ENCODE measurements at regions not wholly inside any gene's neighbourhood (a gene's known extent, or its start where the extent isn't known, plus 50 kb on each side); places are given as distances from the start of the nearest gene placed in this dataset.
"Not testable (repeated sequence)": the region's sequence is repeated elsewhere in the genome, so short reads cannot be mapped to it uniquely, and the experiment has no call there.

DNA sequence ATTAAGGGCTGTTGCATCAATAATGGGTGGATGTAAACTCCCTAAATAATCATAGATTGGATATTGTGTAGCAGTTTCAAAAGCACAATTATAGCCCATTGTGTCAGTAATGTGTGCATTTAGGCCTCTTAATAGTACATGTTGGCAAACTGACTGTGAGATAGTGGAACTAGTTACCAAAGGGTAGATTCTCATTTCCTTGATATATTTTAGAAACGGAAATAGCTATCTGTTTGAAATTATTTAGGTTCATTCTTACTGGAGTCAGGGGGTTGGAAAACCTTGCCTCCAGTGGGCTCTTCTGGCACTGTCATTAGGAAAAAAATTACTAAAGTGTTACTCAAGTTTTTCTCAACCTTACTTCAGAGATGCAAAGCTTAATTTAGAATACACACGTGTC, 1074.9 kb downstream of the PCDH17 start:
- DNase-seq (no peak), ATAC-seq (no peak)
- Mint-ChIP-seq H3K27ac (no peak overlapping the region), H3K4me3 (no peak overlapping the region), H3K4me1 (no peaks in the 10 kb centered on the region), H3K27me3 (no peaks in the 10 kb centered on the region), H3K36me3 (ENCODE audit: low read depth) (peaks cover 2% of the 10 kb centered on the region)
- no peaks in the 10 kb centered on the region for H3K9me3 ChIP-seq (ENCODE audit: control insufficient read depth, low read length, poor library complexity, severe bottlenecking)

DNA sequence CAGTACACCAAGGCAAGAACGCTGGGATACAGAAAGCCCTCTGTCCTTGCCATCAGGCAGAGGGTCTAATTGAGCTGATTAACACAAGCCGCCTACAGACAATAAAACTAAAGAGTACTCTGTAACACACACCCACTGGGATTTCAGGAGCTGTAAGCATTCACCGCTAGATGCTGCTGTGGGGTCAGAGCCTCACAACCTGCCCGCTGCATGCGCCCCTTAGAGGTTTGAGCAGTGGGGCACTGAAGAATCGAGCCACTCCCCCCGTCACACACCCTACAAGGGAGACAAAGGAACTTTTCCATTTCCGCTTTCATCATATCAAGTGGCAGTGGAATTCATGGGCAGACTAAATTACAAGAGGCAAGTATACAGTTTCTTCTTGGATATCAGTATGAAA, 1080.6 kb downstream of the PCDH17 start:
- Mint-ChIP-seq H3K36me3 (ENCODE audit: low read depth) (no peaks in the 10 kb centered on the region), H3K4me1 (no peaks in the 10 kb centered on the region), H3K27me3 (no peaks in the 10 kb centered on the region), H3K27ac (no peak overlapping the region), H3K4me3 (no peak overlapping the region)
- DNase-seq (no peak), ATAC-seq (no peak)
- H3K9me3 ChIP-seq (ENCODE audit: control insufficient read depth, low read length, poor library complexity, severe bottlenecking): no peaks in the 10 kb centered on the region

DNA sequence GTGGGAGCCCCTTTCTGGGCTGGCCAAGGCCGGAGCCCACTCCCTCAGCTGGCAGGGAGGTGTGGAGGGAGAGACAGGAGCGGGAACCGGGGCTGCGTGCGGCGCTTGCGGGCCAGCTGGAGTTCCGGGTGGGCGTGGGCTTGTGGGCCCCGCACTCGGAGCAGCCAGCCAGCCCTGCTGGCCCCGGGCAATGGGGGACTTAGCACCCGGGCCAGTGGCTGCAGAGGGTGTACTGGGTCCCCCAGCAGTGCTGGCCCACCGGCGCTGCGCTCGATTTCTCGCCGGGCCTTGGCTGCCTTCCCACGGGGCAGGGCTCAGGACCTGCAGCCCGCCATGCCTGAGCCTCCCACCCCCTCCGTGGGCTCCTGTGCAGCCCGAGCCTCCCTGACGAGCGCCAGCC, 1082.5 kb downstream of the PCDH17 start:
- DNase-seq; H3K4me1 Mint-ChIP-seq; H3K9me3 ChIP-seq (ENCODE audit: control insufficient read depth, low read length, poor library complexity, severe bottlenecking); H3K27ac Mint-ChIP-seq; H3K36me3 Mint-ChIP-seq (ENCODE audit: low read depth); H3K4me3 Mint-ChIP-seq; H3K27me3 Mint-ChIP-seq; ATAC-seq: not testable (repeated sequence)

DNA sequence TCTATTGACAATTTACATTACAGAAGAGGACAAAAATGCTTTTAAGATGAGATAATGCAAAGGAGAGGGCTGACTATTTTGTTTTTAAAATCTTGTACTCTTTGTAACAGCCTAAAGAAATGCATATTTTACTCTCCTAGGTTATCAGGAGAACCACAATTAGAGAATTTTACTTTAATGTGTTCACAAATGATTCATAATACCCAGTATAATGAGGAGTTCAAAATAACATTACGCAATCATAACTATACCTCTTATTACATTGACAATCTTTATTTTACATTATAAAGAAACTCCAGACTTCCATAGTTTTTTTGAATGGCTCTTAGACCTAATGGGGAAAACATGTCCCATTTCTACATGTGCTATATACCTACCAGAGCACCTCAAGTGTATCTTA, 1089.7 kb downstream of the PCDH17 start:
- Mint-ChIP-seq H3K4me3 (no peak overlapping the region), H3K27ac (no peak overlapping the region), H3K27me3 (no peaks in the 10 kb centered on the region), H3K4me1 (no peaks in the 10 kb centered on the region), H3K36me3 (ENCODE audit: low read depth) (no peaks in the 10 kb centered on the region)
- no peak for ATAC-seq
- DNase-seq: no peak
- no peaks in the 10 kb centered on the region for H3K9me3 ChIP-seq (ENCODE audit: control insufficient read depth, low read length, poor library complexity, severe bottlenecking)

DNA sequence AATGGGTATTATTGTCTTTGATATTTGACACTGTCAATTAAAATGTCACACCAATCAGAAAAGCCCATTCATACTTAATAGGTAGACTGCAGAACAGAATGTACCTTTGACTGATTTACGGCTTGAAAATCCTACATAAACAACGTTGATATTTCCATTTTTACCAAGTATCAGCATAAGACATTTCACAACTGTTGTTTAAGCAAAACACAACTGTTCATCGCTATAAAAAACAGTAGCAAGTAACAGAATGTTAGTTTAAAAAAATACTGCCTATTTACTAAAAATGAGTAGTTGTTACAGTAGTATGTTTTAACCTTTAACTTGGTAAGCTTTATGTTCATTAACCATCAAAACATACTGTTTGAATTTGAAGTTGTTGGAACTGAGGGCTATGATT, 1096.6 kb downstream of the PCDH17 start:
- no peaks in the 10 kb centered on the region for H3K4me1 Mint-ChIP-seq
- H3K27ac Mint-ChIP-seq: no peak overlapping the region
- no peaks in the 10 kb centered on the region for H3K36me3 Mint-ChIP-seq (ENCODE audit: low read depth)
- ATAC-seq: no peak
- DNase-seq: no peak
- H3K9me3 ChIP-seq (ENCODE audit: control insufficient read depth, low read length, poor library complexity, severe bottlenecking): no peaks in the 10 kb centered on the region
- no peak overlapping the region for H3K4me3 Mint-ChIP-seq
- H3K27me3 Mint-ChIP-seq: no peaks in the 10 kb centered on the region

DNA sequence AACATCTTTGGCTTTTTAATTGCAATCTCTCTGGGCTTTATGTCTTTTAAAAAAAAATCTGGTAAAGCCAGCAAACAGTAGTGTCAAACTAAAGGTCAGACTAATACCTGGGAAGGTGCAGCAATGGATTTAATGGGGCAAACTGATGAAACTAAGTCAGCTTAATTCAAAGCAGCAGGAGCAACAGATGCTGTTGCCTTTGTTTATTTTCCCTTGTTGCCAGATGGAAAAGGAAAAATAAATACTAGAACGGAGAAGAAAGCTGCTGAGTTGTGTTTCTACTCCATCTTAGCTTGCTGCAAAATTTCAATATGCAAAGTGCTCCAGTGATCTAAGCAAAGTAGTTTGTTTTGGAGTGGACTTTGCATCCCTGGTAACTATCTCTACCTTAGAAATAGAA, 1097.8 kb downstream of the PCDH17 start:
- no peak overlapping the region for H3K27ac Mint-ChIP-seq
- DNase-seq (no peak), ATAC-seq (no peak)
- H3K4me1 Mint-ChIP-seq: no peaks in the 10 kb centered on the region
- no peaks in the 10 kb centered on the region for H3K9me3 ChIP-seq (ENCODE audit: control insufficient read depth, low read length, poor library complexity, severe bottlenecking)
- H3K4me3 Mint-ChIP-seq: no peak overlapping the region
- no peaks in the 10 kb centered on the region for H3K27me3 Mint-ChIP-seq
- no peaks in the 10 kb centered on the region for H3K36me3 Mint-ChIP-seq (ENCODE audit: low read depth)

DNA sequence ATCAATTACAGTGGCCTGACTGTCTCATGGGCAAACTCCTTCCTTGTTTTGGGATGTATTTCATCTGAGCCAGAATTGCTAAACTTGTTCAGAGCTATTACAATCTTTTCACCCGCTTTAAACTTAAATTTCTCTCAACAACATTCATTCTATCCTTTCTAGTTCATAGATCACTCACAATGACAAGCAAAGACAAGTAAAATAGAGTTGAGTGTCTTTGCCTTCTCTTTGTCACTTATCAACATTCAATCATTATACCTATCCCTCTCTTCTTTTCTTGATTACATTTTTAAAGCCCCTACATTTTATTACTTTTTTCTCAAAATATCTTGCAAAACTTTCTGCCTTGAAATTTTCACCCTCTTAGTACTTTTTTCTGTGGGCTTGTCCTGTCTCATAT, 1113.1 kb downstream of the PCDH17 start:
- Mint-ChIP-seq H3K36me3 (ENCODE audit: low read depth) (no peaks in the 10 kb centered on the region), H3K4me1 (no peaks in the 10 kb centered on the region), H3K27ac (no peak overlapping the region), H3K27me3 (no peaks in the 10 kb centered on the region), H3K4me3 (no peak overlapping the region)
- ATAC-seq (no peak), DNase-seq (no peak)
- no peaks in the 10 kb centered on the region for H3K9me3 ChIP-seq (ENCODE audit: control insufficient read depth, low read length, poor library complexity, severe bottlenecking)

DNA sequence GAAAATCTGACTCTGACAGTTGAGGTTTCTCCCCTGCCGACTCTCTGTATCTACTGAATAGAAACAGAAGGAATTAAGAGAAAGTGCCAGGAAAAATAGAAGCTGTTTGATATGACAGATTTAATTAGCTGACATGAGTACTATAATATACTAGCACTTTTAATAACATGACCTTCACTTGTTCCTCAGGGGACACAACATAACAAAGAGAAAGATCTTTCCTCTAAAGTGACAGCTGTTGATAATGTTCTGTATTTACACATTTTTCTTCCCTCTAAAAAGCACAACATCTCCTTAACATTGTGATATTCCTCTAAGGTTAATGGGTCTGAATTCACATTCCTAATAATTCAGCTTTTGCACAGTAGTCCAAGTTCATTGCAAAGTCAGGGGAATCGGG, 1136.0 kb downstream of the PCDH17 start:
- H3K27ac Mint-ChIP-seq: no peak overlapping the region

DNA sequence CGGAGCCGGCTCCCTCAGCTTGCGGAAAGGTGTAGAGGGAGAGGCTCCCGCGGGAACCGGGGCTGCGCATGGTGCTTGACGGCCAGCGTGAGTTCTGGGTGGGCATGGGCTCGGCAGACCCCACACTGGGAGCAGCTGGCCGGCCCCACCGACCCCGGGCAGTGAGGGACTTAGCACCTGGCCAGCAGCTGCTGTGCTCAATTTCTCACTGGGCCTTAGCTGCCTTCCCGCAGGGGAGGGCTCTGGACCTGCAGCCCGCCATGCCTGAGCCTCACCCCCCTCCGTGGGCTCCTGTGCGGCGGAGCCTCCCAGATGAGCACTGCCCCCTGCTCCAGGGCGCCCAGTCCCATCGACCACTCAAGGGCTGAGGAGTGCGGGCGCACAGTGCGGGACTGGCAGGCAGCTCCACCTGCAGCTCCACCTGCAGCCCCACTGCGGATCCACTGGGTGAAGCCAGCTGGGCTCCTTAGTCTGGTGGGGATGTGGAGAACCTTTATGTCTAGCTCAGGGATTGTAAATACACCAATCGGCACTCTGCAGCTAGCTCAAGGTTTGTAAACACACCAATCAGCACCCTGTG, 1141.8 kb downstream of the PCDH17 start:
- Mint-ChIP-seq H3K27ac (no peak overlapping the region), H3K4me3 (no peak overlapping the region), H3K27me3 (no peaks in the 10 kb centered on the region), H3K4me1 (no peaks in the 10 kb centered on the region), H3K36me3 (ENCODE audit: low read depth) (no peaks in the 10 kb centered on the region)
- DNase-seq (no peak), ATAC-seq (no peak)
- H3K9me3 ChIP-seq (ENCODE audit: control insufficient read depth, low read length, poor library complexity, severe bottlenecking): peaks cover 3% of the 10 kb centered on the region

More for the DNA sequence above, 1136.0 kb downstream of the PCDH17 start:
- H3K9me3 ChIP-seq (ENCODE audit: control insufficient read depth, low read length, poor library complexity, severe bottlenecking): peaks cover 3% of the 10 kb centered on the region
- no peak overlapping the region for H3K4me3 Mint-ChIP-seq
- no peaks in the 10 kb centered on the region for H3K27me3 Mint-ChIP-seq
- H3K36me3 Mint-ChIP-seq (ENCODE audit: low read depth): no peaks in the 10 kb centered on the region
- H3K4me1 Mint-ChIP-seq: no peaks in the 10 kb centered on the region
- ATAC-seq (no peak), DNase-seq (no peak)

DNA sequence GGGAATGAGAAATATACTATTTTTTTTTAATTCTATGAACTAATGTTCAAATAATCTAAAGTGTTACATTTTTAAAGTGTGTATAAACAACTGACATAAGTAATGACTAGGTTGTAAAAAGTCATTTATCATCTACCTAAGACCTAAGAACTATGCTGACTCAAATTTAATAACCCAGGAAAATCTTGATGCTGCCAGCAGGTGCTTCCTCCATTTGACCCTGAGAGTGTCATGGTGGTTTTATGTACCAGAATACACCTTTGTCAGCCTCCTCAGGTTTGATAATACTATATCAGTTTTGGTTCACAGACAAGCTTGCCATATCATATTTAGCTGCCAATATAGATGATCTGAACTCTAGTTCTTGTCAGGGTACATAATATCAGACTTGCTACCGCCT, 1151.2 kb downstream of the PCDH17 start:
- Mint-ChIP-seq H3K27ac (no peak overlapping the region), H3K27me3 (no peaks in the 10 kb centered on the region)
- no peak for ATAC-seq

DNA sequence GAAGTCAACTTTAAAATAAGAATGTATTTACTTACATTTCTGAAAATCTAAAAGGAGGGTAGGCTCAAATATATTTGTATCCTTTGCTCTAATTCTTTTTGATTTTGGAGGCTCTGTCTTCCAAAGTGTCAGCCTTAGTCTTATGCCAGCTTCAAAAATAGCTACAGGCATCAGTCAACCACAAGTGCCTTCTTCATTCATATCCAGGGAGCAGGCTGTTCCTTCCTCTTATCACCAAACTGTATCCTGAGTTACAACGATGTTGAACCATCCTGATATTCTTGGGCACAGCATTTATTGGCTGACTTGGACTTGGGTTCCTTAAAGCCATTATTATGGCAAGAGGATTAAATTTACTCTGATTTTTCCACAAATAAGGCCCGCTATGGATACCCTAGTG, 1161.3 kb downstream of the PCDH17 start:
- no peaks in the 10 kb centered on the region for H3K27me3 Mint-ChIP-seq
- no peaks in the 10 kb centered on the region for H3K9me3 ChIP-seq (ENCODE audit: control insufficient read depth, low read length, poor library complexity, severe bottlenecking)
- H3K4me3 Mint-ChIP-seq: no peak overlapping the region
- no peak for DNase-seq
- no peak overlapping the region for H3K27ac Mint-ChIP-seq
- H3K4me1 Mint-ChIP-seq: no peaks in the 10 kb centered on the region
- ATAC-seq: no peak
- no peaks in the 10 kb centered on the region for H3K36me3 Mint-ChIP-seq (ENCODE audit: low read depth)

More for the DNA sequence above, 1151.2 kb downstream of the PCDH17 start:
- DNase-seq: no peak
- no peaks in the 10 kb centered on the region for H3K4me1 Mint-ChIP-seq
- no peak overlapping the region for H3K4me3 Mint-ChIP-seq
- H3K36me3 Mint-ChIP-seq (ENCODE audit: low read depth): no peaks in the 10 kb centered on the region
- no peaks in the 10 kb centered on the region for H3K9me3 ChIP-seq (ENCODE audit: control insufficient read depth, low read length, poor library complexity, severe bottlenecking)

DNA sequence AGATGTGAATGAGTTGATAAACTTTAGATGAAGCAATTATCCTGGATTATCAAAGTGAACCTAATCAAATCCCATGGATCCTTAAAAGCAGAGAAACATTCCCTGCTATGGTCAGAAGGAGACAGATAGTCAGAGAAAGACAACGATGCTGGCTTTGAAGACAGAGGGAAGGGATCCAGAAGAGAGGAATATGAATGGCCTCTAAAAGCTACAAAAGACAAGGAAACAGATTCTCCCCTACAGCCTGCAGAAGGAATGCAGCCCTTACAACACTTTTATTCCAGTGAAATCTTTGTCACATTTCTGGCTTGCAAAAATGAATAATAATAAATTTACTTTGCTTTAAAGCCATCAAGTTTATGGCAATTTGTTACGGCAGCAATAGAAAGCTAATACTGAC, 1164.2 kb downstream of the PCDH17 start:
- Mint-ChIP-seq H3K4me3 (no peak overlapping the region), H3K27me3 (no peaks in the 10 kb centered on the region), H3K36me3 (ENCODE audit: low read depth) (no peaks in the 10 kb centered on the region), H3K27ac (no peak overlapping the region), H3K4me1 (no peaks in the 10 kb centered on the region)
- no peak for ATAC-seq
- no peaks in the 10 kb centered on the region for H3K9me3 ChIP-seq (ENCODE audit: control insufficient read depth, low read length, poor library complexity, severe bottlenecking)
- DNase-seq: no peak

DNA sequence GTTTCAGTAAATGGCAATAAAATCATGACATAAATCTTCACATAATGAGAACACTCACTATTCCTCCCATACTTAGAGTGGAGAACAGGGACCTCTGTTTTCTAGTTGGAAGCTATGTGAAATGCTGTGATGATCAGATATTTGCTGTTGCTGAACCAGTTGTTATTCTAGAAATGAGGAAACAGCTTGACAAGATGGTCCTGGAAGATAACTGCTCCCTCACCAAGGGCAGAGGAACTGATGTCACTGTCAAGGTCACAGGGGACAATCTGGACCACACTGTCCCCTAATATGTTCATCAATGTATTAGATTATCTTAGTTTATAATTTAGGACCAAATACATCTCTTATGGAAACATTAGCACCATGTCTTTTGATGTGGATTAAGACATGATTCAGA, 1173.3 kb downstream of the PCDH17 start:
- no peaks in the 10 kb centered on the region for H3K4me1 Mint-ChIP-seq

DNA sequence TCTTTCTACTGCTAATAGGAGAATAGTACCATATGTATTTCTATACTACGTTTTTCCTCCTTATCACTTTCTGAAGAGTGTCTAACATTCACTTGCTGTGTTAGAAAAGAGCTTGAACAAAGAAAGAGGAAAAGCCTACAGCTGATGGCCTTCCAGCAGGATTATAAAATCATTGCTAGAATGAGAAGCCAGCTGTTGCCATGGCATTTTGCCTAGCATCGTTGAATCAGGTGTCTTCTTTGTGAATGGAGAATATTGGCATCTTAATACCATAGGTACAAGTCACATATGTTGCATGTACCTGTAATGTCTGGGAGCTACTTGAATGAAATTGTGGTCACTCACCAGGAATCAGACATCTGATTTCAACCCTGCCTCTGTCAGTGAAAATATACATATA, 1174.9 kb downstream of the PCDH17 start:
- no peaks in the 10 kb centered on the region for H3K4me1 Mint-ChIP-seq
- H3K36me3 Mint-ChIP-seq (ENCODE audit: low read depth): no peaks in the 10 kb centered on the region
- H3K9me3 ChIP-seq (ENCODE audit: control insufficient read depth, low read length, poor library complexity, severe bottlenecking): no peaks in the 10 kb centered on the region
- H3K27me3 Mint-ChIP-seq: no peaks in the 10 kb centered on the region
- H3K4me3 Mint-ChIP-seq: no peak overlapping the region
- no peak for ATAC-seq
- H3K27ac Mint-ChIP-seq: no peak overlapping the region
- DNase-seq: no peak

More for the DNA sequence above, 1173.3 kb downstream of the PCDH17 start:
- ATAC-seq: no peak
- no peak for DNase-seq
- H3K9me3 ChIP-seq (ENCODE audit: control insufficient read depth, low read length, poor library complexity, severe bottlenecking): no peaks in the 10 kb centered on the region
- H3K27ac Mint-ChIP-seq: no peak overlapping the region
- no peak overlapping the region for H3K4me3 Mint-ChIP-seq
- H3K36me3 Mint-ChIP-seq (ENCODE audit: low read depth): no peaks in the 10 kb centered on the region
- H3K27me3 Mint-ChIP-seq: no peaks in the 10 kb centered on the region

All from T-helper 17 cell (primary cell).